Neural crest cell (in vitro differentiated cells): ENCODE measurements at regions not wholly inside any gene's neighbourhood (a gene's known extent, or its start where the extent isn't known, plus 50 kb on each side); places are given as distances from the start of the nearest gene placed in this dataset.

Experiments used
- DNase-seq: peaks from one replicate; pipeline ENCODE4 v3.0.0; 2021; ENCODE audit warnings: low read depth, mixed read lengths, low spot score
- H3K27ac Mint-ChIP-seq: one replicate; pipeline ENCODE4 v1.8.0; 2021; ENCODE audit warnings: mild to moderate bottlenecking, mixed read lengths; ENCODE audit not compliant: unreplicated experiment
- H3K27me3 Mint-ChIP-seq: 2 replicates; pipeline ENCODE4 v1.8.0; 2021; ENCODE audit warnings: low read depth, mild to moderate bottlenecking, mixed read lengths
- H3K36me3 Mint-ChIP-seq: 2 replicates; pipeline ENCODE4 v1.8.0; 2021; ENCODE audit warnings: low read depth, mild to moderate bottlenecking, mixed read lengths
- H3K4me1 Mint-ChIP-seq: 2 replicates; pipeline ENCODE4 v1.8.0; 2021; ENCODE audit warnings: mixed read lengths
- H3K4me3 Mint-ChIP-seq: one replicate; pipeline ENCODE4 v1.8.0; 2021; ENCODE audit warnings: mild to moderate bottlenecking, mixed read lengths
- H3K9me3 Mint-ChIP-seq: 2 replicates; pipeline ENCODE4 v1.8.0; 2021; ENCODE audit warnings: mixed read lengths
- TF ChIP-seq, protein P1 (sequence below): fragments of 200-600 bp; sonication (generic); conservative IDR thresholded peaks from 2 replicates; pipeline ENCODE4 v1.5.0; 2021; ENCODE audit warnings: antibody characterized with exemption, mild to moderate bottlenecking

DNA sequence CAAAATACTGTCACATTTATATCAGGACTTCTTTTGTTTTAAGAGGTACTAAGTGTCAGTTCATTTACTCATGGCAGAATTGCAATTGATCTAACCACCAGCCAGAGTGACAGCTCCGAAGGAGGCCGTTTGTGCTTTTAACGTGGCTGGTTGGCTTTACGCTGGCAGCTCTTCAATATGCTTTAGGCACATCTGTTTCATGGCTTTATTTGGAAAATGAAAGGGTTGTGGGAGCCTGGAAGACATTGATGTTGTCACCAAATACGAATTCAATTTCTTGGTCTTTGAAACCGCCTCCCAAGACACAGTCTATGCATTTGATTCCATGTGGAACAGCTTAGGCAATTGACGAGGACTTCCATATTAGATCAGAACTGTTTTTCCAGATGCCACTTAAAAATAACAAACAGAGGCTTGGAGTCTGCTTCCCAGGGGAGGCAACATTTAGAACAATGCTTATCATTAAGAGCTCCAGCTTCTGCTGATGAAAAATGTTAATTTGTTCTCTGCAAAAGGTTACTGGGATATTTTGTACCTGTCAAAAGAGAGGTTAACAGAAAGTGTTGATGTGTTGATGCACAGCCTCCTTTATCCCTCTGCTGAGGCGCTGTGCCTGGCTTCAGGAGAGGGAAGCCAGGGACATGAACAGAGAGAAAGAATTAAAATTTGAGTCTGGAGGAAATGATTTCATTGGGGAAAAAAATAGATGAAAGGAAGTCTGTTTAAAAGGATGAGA, 64.0 kb upstream of the TNFRSF19 start:
- no peak overlapping the region for H3K4me3 Mint-ChIP-seq
- H3K27me3 Mint-ChIP-seq: no peaks in the 10 kb centered on the region
- TF ChIP-seq, protein P1, sequence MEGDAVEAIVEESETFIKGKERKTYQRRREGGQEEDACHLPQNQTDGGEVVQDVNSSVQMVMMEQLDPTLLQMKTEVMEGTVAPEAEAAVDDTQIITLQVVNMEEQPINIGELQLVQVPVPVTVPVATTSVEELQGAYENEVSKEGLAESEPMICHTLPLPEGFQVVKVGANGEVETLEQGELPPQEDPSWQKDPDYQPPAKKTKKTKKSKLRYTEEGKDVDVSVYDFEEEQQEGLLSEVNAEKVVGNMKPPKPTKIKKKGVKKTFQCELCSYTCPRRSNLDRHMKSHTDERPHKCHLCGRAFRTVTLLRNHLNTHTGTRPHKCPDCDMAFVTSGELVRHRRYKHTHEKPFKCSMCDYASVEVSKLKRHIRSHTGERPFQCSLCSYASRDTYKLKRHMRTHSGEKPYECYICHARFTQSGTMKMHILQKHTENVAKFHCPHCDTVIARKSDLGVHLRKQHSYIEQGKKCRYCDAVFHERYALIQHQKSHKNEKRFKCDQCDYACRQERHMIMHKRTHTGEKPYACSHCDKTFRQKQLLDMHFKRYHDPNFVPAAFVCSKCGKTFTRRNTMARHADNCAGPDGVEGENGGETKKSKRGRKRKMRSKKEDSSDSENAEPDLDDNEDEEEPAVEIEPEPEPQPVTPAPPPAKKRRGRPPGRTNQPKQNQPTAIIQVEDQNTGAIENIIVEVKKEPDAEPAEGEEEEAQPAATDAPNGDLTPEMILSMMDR: no peak
- H3K27ac Mint-ChIP-seq: peak overlapping the region; percentile 81
- H3K36me3 Mint-ChIP-seq: no peaks in the 10 kb centered on the region
- peaks cover 35% of the 10 kb centered on the region for H3K4me1 Mint-ChIP-seq
- H3K9me3 Mint-ChIP-seq: no peaks in the 10 kb centered on the region
- DNase-seq: no peak

DNA sequence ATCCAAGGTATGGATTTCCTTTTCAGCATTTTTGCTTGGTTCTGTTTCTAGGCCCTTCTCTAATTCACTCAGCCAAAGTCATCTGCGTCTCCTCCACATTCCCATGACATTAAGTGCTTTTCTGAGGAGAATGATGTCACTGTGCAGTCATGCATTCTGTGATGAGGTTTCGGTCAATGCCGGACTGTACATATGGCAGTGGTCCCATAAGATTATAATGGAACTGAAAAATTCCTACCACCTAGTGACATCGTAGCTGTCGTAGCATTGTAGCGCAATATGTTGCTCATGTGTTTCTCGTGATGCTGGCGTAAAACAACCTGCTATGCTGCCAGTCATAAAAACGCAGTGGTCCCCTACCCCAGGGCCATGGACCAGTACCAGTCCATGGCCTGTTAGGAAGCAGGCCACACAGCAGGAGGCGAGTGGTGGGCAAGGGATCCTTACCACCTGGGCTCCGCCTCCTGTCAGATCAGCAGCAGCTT, 63.4 kb upstream of the TNFRSF19 start:
- TF ChIP-seq, protein P1: no peak
- H3K4me3 Mint-ChIP-seq: no peak overlapping the region
- no peaks in the 10 kb centered on the region for H3K9me3 Mint-ChIP-seq
- H3K36me3 Mint-ChIP-seq: no peaks in the 10 kb centered on the region
- H3K4me1 Mint-ChIP-seq: peaks cover 38% of the 10 kb centered on the region
- no peaks in the 10 kb centered on the region for H3K27me3 Mint-ChIP-seq
- DNase-seq: no peak
- H3K27ac Mint-ChIP-seq: peak overlapping the region; percentile 81

DNA sequence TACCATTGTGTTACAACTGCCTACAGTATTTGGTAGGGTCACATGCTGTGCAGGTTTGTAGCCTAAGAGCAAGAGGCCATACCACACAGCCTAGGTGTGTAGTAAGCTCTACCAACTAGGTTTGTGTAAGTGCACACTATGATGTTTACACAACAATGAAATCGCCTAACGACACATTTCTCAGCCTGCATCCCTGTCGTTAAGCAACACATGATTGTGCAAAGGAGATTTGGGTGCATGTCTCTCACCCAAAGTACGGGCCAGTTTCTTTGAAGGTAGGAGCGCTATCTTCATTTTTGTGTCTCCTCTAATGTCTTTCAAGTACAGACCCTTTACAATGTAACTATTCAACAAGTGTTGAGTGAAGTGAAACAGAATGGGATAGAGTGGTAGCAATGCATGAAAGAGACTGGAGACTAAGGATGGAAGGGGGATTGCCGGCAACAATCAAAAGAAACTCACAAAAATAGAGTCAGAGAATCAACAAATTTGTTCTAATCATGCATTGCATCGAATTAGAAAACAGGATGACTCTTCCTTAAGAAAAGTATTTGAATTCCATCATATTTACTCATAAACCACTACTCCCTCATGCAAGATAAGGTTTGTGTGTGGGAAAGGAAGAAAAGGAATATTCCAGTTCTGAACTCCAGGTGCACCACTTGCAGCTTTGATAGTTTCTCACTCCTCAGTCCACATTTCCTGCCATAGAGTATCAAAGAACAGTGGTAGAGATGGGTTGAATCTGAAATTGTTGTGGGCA, 60.2 kb upstream of the TNFRSF19 start:
- TF ChIP-seq, protein P1: no peak
- no peaks in the 10 kb centered on the region for H3K27me3 Mint-ChIP-seq
- H3K4me1 Mint-ChIP-seq: peaks cover 50% of the 10 kb centered on the region
- H3K36me3 Mint-ChIP-seq: no peaks in the 10 kb centered on the region
- DNase-seq: no peak
- no peak overlapping the region for H3K4me3 Mint-ChIP-seq
- peaks cover 3% of the 10 kb centered on the region for H3K9me3 Mint-ChIP-seq
- H3K27ac Mint-ChIP-seq: no peak overlapping the region

DNA sequence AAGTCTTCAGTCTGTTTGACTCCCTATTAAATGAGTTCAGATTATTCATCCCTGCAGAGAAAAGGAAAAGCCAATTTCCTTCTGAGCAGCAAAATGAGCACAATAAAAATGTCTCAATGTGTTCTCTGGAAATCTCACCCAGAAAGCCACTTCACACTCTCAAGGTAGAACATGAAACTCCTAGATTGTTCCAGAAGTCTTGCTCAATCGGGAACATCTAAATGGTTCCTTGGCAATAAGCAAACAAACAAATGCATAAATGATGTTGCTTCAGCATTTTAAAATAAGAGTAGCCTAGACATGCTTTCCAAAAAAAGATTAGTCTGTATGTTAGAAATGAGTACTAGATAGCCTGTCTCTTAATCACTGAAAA, 59.7 kb upstream of the TNFRSF19 start:
- TF ChIP-seq, protein P1: no peak
- H3K27ac Mint-ChIP-seq: no peak overlapping the region
- H3K36me3 Mint-ChIP-seq: no peaks in the 10 kb centered on the region
- H3K4me1 Mint-ChIP-seq: peaks cover 51% of the 10 kb centered on the region
- no peaks in the 10 kb centered on the region for H3K27me3 Mint-ChIP-seq
- H3K9me3 Mint-ChIP-seq: peaks cover 3% of the 10 kb centered on the region
- H3K4me3 Mint-ChIP-seq: no peak overlapping the region
- no peak for DNase-seq

DNA sequence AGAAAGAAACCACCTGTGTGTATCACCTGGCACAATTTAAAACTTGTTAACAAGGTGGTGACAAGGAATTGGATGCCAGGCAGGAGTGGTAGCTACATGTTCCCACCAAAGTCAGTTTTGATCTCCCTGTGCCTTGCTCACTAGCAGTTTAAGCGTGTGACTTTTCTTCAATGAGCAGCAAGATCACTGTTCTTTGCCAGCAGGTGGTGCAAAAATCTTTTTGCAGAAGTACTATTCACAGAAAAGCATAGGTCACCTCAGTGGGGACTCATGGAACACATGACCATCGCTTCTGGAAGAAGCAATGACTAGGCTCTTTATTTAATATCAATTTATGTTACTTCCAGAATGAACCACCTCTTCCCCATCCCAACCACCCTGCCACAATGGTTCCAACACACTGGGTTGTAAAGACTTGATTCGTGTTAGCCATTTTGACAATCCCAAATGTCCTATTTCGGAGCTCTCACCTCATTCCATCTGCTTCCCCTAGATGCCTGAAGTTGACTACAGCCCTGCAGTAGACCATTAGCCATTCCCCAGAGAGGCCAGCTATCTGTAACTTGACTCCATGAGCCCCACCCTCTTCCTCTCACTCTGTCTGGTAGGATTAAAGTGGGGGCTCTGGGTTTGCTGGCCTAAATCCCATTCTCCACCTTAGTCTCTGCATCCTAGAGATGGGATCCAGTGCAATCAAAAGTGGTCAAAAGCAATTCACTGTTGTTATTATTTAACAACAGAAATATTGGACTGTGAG, 59.1 kb upstream of the TNFRSF19 start:
- no peaks in the 10 kb centered on the region for H3K36me3 Mint-ChIP-seq
- no peaks in the 10 kb centered on the region for H3K27me3 Mint-ChIP-seq
- H3K27ac Mint-ChIP-seq: no peak overlapping the region
- TF ChIP-seq, protein P1: peak; percentile 33
- H3K4me1 Mint-ChIP-seq: peaks cover 51% of the 10 kb centered on the region
- peaks cover 3% of the 10 kb centered on the region for H3K9me3 Mint-ChIP-seq
- no peak for DNase-seq
- H3K4me3 Mint-ChIP-seq: no peak overlapping the region
